Islet of Langerhans (tissue), 1 donor: ENCODE measurements at regions not wholly inside any gene's neighbourhood (a gene's known extent, or its start where the extent isn't known, plus 50 kb on each side); places are given as distances from the start of the nearest gene placed in this dataset.
"Not testable (repeated sequence)": the region's sequence is repeated elsewhere in the genome, so short reads cannot be mapped to it uniquely, and the experiment has no call there.

Source experiments
- FAIRE-seq: peaks from one replicate; lab custom pipeline; 2011; peaks lifted over from hg19 to GRCh38; lab: Jason Lieb, UNC

GRCh38 chr21:14677639-14678179 lies 131.6 kb upstream of the SAMSN1 start:
- FAIRE-seq, result no peak

GRCh38 chr21:14677013-14677412 lies 130.9 kb upstream of the SAMSN1 start:
- FAIRE-seq, result no peak

- no peak for FAIRE-seq
Measured at GRCh38 chr21:14675774-14676530, 129.8 kb upstream of the SAMSN1 start.

- no peak for FAIRE-seq
Measured at GRCh38 chr21:14673649-14674048, 127.5 kb upstream of the SAMSN1 start.

GRCh38 chr21:14672466-14672865 lies 126.4 kb upstream of the SAMSN1 start:
- no peak for FAIRE-seq

GRCh38 chr21:14670409-14670808 lies 124.3 kb upstream of the SAMSN1 start:
- no peak for FAIRE-seq

GRCh38 chr21:14669092-14669491 lies 123.0 kb upstream of the SAMSN1 start:
- not testable (repeated sequence) for FAIRE-seq

GRCh38 chr21:14657241-14658008 lies 111.3 kb upstream of the SAMSN1 start:
- no peak for FAIRE-seq

- FAIRE-seq, result no peak
Measured at GRCh38 chr21:14646893-14647292, 100.8 kb upstream of the SAMSN1 start.

- FAIRE-seq, result no peak
Measured at GRCh38 chr21:14645702-14646101, 99.6 kb upstream of the SAMSN1 start.

GRCh38 chr21:14632359-14632758 lies 86.2 kb upstream of the SAMSN1 start:
- no peak for FAIRE-seq

- no peak for FAIRE-seq
Measured at GRCh38 chr21:14630556-14631069, 84.5 kb upstream of the SAMSN1 start.

GRCh38 chr21:14629461-14629860 lies 83.3 kb upstream of the SAMSN1 start:
- FAIRE-seq, result no peak

GRCh38 chr21:14623079-14623478 lies 77.0 kb upstream of the SAMSN1 start:
- not testable (repeated sequence) for FAIRE-seq

- no peak for FAIRE-seq
Measured at GRCh38 chr21:14620152-14620551, 74.0 kb upstream of the SAMSN1 start.

GRCh38 chr21:14617871-14618270 lies 71.8 kb upstream of the SAMSN1 start:
- no peak for FAIRE-seq

GRCh38 chr21:14617040-14617393 lies 70.9 kb upstream of the SAMSN1 start:
- FAIRE-seq, result no peak

GRCh38 chr21:14616380-14617039 lies 70.4 kb upstream of the SAMSN1 start:
- FAIRE-seq, result no peak

- no peak for FAIRE-seq
Measured at GRCh38 chr21:14615359-14615974, 69.4 kb upstream of the SAMSN1 start.

- no peak for FAIRE-seq
Measured at GRCh38 chr21:14614287-14614686, 68.2 kb upstream of the SAMSN1 start.

GRCh38 chr21:14613486-14614224 lies 67.5 kb upstream of the SAMSN1 start:
- no peak for FAIRE-seq

- FAIRE-seq, result not testable (repeated sequence)
Measured at GRCh38 chr21:14610119-14610518, 64.0 kb upstream of the SAMSN1 start.
